Duodenal mucosa (tissue), 2 donors: ENCODE measurements at regions not wholly inside any gene's neighbourhood (a gene's known extent, or its start where the extent isn't known, plus 50 kb on each side); places are given as distances from the start of the nearest gene placed in this dataset.

Experiments used
- H3K27ac ChIP-seq: one replicate; pipeline ENCODE4 v1.7.0; 2013; ENCODE audit warnings: low read depth, low read length
- H3K27me3 ChIP-seq, 2 donors: one replicate each; pipeline ENCODE4 v1.7.0; 2013; ENCODE audit warnings: low read length in 2 of 2, control low read depth in 1 of 2; ENCODE audit not compliant: insufficient read depth in 2 of 2, control insufficient read depth in 1 of 2
- H3K36me3 ChIP-seq, 2 donors: one replicate each; pipeline ENCODE4 v1.7.0; 2013; ENCODE audit warnings: low read length in 2 of 2, control low read depth in 1 of 2; ENCODE audit not compliant: insufficient read depth in 2 of 2, control insufficient read depth in 1 of 2
- H3K4me1 ChIP-seq, 2 donors: one replicate each; pipeline ENCODE4 v1.7.0; 2013; ENCODE audit warnings: low read length in 2 of 2, control low read depth in 1 of 2; ENCODE audit not compliant: insufficient read depth in 2 of 2, control insufficient read depth in 1 of 2
- H3K4me3 ChIP-seq, 2 donors: one replicate each; pipeline ENCODE4 v1.7.0; 2013; ENCODE audit warnings: low read length in 2 of 2, low read depth in 1 of 2
- H3K9ac ChIP-seq, 2 donors: one replicate each; pipeline ENCODE4 v1.7.0; 2013; ENCODE audit warnings: low read length in 2 of 2, low read depth in 1 of 2
- H3K9me3 ChIP-seq, 2 donors: one replicate each; pipeline ENCODE4 v1.7.0; 2013; ENCODE audit warnings: low read length in 2 of 2, control low read depth in 1 of 2; ENCODE audit not compliant: control insufficient read depth in 1 of 2

- no peaks in the 10 kb centered on the region for H3K27me3 ChIP-seq
- H3K27ac ChIP-seq, result no peak overlapping the region
- H3K4me1 ChIP-seq, result no peaks in the 10 kb centered on the region
Measured at GRCh38 chr2:150090031-150090430, 397.4 kb downstream of the RND3 start.

GRCh38 chr2:150088538-150088937 lies 398.9 kb downstream of the RND3 start:
- no peak overlapping the region for H3K27ac ChIP-seq
- no peaks in the 10 kb centered on the region for H3K4me1 ChIP-seq
- H3K9me3 ChIP-seq, result no peaks in the 10 kb centered on the region
- no peaks in the 10 kb centered on the region for H3K27me3 ChIP-seq
- H3K9ac ChIP-seq, result no peak overlapping the region
- H3K36me3 ChIP-seq, result no peaks in the 10 kb centered on the region
- H3K4me3 ChIP-seq, result no peak overlapping the region

More at GRCh38 chr2:150090031-150090430, 397.4 kb downstream of the RND3 start:
- Histone ChIP-seq H3K36me3 (no peaks in the 10 kb centered on the region), H3K9me3 (no peaks in the 10 kb centered on the region), H3K4me3 (no peak overlapping the region), H3K9ac (no peak overlapping the region)

GRCh38 chr2:150085478-150085877 lies 402.0 kb downstream of the RND3 start:
- no peaks in the 10 kb centered on the region for H3K9me3 ChIP-seq
- H3K4me1 ChIP-seq, result no peaks in the 10 kb centered on the region
- no peak overlapping the region for H3K4me3 ChIP-seq
- H3K9ac ChIP-seq, result no peak overlapping the region
- no peak overlapping the region for H3K27ac ChIP-seq
- no peaks in the 10 kb centered on the region for H3K36me3 ChIP-seq
- H3K27me3 ChIP-seq, result no peaks in the 10 kb centered on the region

GRCh38 chr2:150081775-150082481 lies 405.5 kb downstream of the RND3 start:
- Histone ChIP-seq H3K27ac (no peak overlapping the region), H3K9me3 (no peaks in the 10 kb centered on the region), H3K9ac (no peak overlapping the region), H3K36me3 (no peaks in the 10 kb centered on the region), H3K4me1 (no peaks in the 10 kb centered on the region), H3K4me3 (no peak overlapping the region), H3K27me3 (no peaks in the 10 kb centered on the region)

- Histone ChIP-seq H3K9me3 (no peaks in the 10 kb centered on the region), H3K36me3 (no peaks in the 10 kb centered on the region), H3K9ac (no peak overlapping the region), H3K4me3 (no peak overlapping the region), H3K27ac (no peak overlapping the region), H3K4me1 (no peaks in the 10 kb centered on the region), H3K27me3 (no peaks in the 10 kb centered on the region)
Measured at GRCh38 chr2:150076281-150076680, 411.2 kb downstream of the RND3 start.

- Histone ChIP-seq H3K27ac (no peak overlapping the region), H3K4me3 (no peak overlapping the region), H3K36me3 (no peaks in the 10 kb centered on the region), H3K9ac (no peak overlapping the region), H3K9me3 (no peaks in the 10 kb centered on the region), H3K27me3 (no peaks in the 10 kb centered on the region), H3K4me1 (no peaks in the 10 kb centered on the region)
Measured at GRCh38 chr2:150075831-150076230, 411.6 kb downstream of the RND3 start.

- Histone ChIP-seq H3K4me3 (no peak overlapping the region), H3K9me3 (no peaks in the 10 kb centered on the region), H3K36me3 (no peaks in the 10 kb centered on the region), H3K9ac (no peak overlapping the region), H3K4me1 (no peaks in the 10 kb centered on the region), H3K27me3 (no peaks in the 10 kb centered on the region), H3K27ac (no peak overlapping the region)
Measured at GRCh38 chr2:150066490-150066889, 421.0 kb downstream of the RND3 start.

GRCh38 chr2:150063931-150064548 lies 423.4 kb downstream of the RND3 start:
- Histone ChIP-seq H3K27me3 (no peaks in the 10 kb centered on the region), H3K4me1 (no peaks in the 10 kb centered on the region), H3K9ac (no peak overlapping the region), H3K36me3 (no peaks in the 10 kb centered on the region), H3K9me3 (no peaks in the 10 kb centered on the region), H3K4me3 (no peak overlapping the region), H3K27ac (no peak overlapping the region)

GRCh38 chr2:150063432-150063889 lies 424.0 kb downstream of the RND3 start:
- Histone ChIP-seq H3K27ac (no peak overlapping the region), H3K4me1 (no peaks in the 10 kb centered on the region), H3K9me3 (no peaks in the 10 kb centered on the region), H3K9ac (no peak overlapping the region), H3K27me3 (no peaks in the 10 kb centered on the region), H3K36me3 (no peaks in the 10 kb centered on the region), H3K4me3 (no peak overlapping the region)

GRCh38 chr2:150062416-150062815 lies 425.1 kb downstream of the RND3 start:
- no peak overlapping the region for H3K27ac ChIP-seq
- no peak overlapping the region for H3K4me3 ChIP-seq
- H3K4me1 ChIP-seq, result no peaks in the 10 kb centered on the region
- H3K27me3 ChIP-seq, result no peaks in the 10 kb centered on the region
- no peaks in the 10 kb centered on the region for H3K9me3 ChIP-seq
- H3K36me3 ChIP-seq, result no peaks in the 10 kb centered on the region
- no peak overlapping the region for H3K9ac ChIP-seq
